Cerebellar cortex (tissue), 1 donor: ENCODE measurements at regions not wholly inside any gene's neighbourhood (a gene's known extent, or its start where the extent isn't known, plus 50 kb on each side); places are given as distances from the start of the nearest gene placed in this dataset.
"Not testable (repeated sequence)": the region's sequence is repeated elsewhere in the genome, so short reads cannot be mapped to it uniquely, and the experiment has no call there.

Experiments
- DNase-seq: peaks from one replicate; pipeline ENCODE4 v3.0.0-alpha.2; 2015; ENCODE audit warnings: low spot score

DNA sequence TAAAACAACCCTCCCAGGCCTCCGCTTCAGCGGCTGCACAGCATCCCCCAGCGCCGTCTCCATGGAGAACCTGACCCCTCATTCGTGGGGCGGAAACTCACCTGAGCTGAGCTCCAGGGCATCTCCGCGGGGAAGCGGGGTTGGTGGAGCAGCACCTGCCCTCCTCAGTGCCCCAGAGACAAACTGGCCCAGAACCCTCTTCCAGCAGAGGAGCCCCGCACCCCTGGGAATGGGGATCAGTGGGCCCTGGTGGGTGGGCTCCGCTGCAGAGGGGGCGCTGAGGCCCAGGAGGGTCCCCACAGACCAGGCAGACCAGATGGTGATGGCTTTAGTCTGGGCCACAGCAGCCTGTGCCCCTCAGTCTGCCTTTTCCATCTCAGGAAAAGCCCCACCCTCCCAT, 261.2 kb downstream of the ADGRD1 start:
- not testable (repeated sequence) for DNase-seq

DNA sequence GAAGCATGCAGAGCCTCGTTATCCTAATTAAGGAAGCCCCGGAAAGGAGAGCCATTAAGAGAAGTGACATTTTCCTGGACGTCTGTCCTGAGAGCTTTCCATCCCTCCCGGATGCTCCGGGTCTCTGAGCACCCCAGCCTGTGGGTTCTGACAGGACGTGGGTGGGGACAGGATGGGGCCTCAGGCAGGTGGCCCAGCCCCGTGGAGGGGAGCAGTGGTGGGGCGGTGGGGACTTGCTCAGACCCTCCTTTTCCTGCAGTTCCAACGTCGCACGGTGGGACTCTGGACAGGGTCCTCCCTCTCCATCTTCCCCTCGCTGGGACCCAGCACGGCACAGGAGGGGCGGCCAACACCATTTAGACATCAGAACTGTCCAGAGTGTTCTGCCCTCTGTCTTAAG, 262.9 kb downstream of the ADGRD1 start:
- not testable (repeated sequence) for DNase-seq

DNA sequence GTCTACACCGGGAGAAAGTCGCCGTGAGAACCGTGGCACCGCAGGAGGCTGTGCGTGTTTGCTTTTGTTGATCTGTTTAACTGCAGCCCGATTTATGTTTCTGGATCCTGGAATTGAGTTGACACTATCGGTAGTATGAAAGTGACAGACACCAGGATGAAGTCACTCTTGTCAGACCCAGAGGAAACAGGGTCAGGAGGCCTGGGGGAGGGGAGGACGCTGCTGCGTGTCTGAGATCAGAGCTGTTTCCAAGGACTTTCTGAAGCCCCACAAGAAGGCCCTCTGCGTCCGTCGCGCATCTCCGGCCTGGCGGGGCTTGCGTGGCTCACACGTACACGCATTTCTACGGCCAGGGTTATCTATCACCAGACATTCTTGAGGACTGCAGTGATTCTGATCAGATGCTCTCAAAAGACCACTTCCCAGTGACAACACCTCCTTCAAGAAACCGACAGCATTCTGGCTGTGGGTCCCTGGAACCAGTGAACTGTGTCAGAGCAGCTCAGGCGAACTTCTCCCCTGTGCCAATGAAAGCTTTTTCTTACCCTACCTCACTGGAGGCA, 263.4 kb downstream of the ADGRD1 start:
- DNase-seq = no peak

DNA sequence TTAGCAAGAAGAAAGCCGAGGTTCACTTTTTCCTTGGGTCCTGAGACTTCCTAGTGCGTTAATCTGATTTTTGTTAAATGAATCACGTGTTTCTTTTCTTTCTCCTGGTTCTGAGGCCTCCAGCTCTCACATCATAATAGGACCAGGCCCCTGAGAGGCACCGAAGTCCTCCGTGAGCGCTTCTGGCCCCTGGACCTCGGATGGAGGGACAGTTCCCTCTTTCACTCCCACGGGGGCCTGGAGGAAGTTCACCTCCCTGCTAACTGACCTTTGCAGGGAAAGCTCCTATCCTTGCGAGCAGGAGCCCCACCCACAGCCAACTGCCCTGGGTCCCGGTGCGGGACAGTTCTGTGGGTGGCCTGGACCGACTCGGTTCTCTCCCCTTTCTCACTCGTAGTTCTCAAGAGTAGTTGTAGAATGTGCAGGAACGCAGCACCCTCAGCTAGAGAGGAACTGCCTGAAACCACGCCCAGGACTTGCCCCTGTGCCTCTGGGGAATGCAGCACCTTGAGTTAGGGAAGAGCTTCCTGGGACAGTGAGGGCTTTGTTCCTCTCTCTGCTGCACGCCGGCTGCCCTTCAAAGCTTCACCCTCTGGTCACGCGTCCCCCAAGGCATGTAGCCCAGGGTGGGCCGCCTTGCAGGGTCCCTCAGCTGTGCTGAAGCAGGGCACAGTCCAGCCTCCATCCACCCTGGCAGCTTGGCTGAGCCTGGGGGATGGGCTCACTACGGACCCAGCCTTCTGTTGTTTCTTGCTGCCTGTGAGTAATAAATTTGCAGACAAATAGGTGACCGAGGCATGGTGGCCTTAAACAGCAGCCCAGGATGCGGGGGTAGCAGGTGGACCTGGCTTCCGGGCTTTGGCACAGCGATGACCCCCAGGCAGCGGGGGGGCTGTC, 264.6 kb downstream of the ADGRD1 start:
- DNase-seq = no peak

DNA sequence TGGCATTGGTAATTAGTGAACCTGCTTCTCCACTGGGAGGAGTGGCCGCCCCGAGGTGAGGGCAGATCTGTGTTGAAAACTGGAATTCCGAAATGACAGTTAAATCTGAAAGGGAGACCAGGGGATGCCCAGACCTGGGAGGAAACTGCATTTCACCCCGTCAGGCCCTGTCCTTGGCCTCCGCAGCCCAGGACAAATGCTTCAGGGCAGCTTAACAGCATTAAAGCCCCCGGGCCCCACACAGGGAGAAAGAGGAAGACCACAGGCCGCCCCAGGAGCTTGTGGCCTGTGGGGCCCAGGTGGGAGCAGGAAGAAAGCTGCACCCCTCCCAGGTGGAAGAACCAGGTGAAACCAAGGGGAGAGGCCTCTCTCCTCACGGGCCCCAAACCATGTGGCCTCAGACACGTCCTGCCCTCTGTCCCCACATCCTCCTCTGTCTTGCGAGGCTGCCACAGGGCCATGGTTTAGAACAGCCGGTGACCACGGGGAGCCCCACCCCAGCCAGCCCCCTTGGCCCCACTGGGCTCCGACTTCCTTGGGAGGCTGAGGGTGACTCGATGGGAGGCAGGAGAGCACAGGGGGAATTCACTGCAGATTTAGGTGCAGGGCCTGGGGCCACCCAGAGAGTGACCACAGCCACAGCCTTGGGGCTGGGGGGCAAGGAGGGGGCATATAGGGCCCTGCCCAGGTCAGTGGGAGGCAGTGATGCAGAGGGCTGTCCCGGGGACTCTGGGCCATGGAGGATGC, 265.4 kb downstream of the ADGRD1 start:
- no peak for DNase-seq

DNA sequence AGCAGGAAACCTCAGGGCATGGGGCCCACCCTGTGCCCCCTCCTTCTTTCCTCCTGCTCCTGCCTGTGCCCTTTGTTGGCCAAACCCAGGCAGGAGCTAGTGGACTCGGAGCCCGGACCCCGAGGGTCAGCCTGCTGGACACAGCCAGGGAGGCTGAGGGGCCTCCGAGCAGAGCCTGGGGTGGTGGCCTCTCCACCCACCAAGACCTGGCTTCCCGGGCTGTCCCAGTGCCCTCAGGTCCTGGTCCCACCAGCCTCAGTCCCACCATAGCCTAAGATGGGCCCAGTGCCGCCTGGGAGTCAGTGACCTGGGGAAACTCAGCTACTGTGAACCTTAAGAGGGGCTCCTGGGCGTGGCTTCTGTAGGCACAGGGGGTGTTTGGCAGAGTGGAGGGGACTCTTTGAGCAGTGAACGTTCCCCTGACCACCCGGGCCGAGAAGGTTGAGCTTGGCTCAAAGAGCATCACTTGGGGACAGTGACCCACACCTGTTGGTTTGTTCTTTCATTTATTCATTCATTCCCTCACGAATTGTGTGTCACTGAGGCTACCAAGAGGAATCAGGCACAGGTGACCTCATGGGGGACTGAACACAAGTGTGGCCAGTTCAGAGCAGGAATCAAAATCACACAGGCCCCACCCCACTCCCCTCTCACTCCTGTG, 266.1 kb downstream of the ADGRD1 start:
- no peak for DNase-seq

DNA sequence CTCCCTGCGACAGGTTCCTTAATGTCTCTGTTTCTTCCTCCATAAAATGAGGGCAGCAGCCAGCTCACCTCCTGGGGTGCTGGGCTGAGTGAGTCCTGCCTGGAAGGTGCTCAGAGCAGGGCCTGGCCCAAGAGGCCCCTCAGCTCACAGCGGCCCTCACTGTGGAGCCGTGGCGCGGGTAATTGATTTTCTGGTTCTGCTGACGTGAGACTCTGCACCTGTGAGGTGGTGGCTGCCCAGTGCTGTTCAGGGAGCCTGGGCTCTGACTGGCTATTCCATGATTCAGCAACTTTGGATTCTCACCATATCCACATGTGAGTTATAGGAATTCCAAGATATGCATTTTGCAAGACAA, 266.6 kb downstream of the ADGRD1 start:
- no peak for DNase-seq

DNA sequence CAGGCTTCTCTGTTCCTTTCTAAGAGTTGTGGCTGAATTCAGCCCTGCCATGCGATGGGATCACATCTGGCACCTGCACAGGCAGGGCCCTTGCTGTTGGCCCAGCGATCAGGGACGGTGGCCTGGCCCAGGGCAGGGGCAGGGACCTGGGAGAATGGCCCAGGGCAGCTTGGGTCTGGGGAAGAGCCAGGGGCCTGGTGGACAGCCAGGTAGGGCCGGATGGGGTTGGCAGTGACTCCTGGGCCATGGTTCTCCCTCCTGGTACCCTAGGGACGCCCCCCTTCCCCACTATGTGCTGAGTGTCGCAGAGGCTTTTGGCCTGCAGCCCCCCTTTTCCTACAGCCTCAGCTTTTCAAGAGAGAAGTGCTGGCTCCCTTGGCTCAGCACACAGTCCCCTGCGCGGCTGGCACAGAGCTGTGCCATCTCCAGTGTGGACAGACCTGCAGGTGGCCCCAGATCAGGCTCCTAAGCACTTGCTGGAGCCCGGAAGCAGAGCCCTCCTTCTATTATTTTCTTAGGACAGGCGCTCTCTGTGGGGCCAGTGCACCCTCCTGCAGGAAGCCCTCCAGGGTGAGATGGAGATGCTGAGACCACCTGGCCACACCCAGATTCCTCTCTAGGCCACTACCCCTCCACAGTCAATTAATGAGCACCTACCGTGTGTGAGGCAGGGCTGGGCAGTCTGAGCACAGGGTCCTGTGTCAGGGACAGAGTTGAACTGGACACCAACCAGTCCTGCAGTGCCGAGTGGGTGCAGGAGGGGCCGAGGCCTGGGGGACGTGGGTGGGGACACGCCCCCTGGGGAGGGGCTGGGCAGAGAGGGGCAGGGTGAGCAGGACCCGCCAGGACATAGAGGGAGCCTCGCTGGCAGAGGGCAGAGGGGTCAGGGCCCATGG, 267.6 kb downstream of the ADGRD1 start:
- DNase-seq = peak; percentile 3

DNA sequence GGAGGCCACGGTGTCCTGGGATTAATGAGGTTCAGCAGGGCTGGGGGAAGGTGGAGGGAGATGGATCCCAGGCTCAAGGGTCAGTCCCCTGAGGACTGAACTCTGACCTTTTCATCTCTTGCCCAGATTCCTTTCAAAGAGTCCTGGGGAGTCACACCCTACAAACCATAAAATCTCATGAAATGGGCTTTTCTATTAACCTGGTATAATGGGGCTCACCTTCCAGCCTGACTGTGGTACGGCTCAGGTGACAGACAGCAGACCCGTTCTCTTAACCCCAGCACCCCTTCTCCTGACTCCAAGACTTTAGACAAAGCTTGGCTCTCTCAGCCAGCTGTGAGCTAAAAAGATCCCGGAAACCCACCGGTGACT, 268.2 kb downstream of the ADGRD1 start:
- no peak for DNase-seq

DNA sequence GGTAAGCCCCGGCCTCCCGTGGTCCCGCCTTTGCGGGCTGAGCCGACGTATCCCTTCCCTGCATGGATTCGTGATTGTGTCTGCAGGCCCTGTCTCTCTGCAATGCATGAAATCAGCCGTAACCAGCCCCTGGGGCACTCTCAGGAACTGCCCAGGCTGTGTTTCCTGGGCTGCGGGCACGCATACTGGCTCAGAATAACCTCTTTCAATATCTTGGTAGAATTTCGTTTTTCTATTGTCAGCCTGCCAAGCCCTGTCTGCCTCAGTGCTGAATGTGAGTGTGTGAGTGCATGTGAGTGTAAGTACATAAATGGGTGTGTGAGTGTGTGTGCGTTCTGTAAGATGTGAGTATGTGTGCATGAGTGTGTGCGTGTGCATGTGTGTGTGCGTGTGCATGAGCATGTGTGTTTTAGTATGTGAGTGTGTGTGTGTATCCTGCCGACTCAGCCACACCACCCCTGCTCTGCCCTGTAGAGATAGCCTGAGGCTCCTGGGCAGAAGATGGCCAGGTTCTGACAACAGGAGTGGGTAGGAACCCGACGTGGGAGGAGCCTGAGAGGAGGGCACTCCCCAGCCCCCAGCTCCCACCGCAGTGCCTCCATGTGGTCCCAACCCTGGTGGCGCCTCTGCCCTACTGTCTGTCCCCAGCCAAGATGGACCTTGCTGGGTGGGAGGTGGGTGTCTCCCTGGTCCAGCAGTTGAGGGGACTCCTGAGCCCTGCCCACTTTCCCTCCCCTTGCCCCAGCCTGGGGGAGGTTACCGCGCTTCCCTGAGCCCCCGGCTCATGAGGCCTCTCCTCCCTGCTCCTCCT, 268.8 kb downstream of the ADGRD1 start:
- no peak for DNase-seq

DNA sequence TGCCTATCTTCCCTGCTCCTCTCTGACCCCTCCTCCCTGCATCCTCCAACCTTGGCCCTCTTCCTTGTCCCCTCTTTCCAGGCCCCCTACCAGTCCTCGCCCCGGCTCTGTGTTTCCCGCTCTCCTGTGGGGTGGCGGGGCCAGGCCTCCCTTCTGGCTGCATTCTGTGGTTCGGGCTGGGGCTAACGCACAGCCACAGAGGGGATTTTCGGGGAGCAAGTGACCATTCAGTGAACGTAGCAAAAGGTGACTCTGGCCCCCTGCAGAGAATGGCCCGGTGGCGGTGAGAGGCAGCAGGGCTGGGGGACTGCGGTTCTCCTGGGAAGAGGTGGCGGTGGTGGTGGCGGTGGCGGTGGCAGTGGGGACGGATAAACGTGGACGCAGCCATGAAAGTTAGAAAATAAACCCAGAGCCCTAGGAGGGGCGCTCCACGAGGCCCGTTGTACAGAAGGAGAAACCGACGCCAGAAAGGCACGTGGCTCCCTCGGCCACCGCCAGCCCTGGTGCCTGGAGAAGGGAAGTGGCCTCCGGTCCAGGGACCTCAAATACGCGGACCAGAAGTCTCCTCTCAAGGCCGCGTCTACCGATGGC, 269.6 kb downstream of the ADGRD1 start:
- no peak for DNase-seq

DNA sequence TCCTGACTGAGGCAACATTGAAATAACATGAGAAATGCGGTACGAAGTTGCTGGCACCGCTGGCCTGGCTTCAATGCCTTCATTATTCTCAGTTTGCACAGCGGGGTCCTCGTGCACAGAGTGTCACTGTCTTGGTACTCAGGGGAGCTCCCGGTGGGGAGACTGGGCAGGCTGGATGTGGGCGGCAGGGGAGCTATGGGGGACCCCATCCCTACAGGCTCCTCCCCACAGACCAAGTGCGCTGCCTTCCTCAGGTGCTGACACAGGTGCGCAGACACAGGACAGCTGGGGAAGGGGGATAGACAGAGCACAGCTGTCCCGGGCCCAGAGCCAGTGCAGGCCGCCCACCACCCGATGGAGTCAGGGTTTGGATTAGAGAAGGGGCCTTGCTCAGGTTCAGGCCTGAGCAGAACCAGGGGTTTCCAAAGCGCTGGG, 270.1 kb downstream of the ADGRD1 start:
- no peak for DNase-seq

DNA sequence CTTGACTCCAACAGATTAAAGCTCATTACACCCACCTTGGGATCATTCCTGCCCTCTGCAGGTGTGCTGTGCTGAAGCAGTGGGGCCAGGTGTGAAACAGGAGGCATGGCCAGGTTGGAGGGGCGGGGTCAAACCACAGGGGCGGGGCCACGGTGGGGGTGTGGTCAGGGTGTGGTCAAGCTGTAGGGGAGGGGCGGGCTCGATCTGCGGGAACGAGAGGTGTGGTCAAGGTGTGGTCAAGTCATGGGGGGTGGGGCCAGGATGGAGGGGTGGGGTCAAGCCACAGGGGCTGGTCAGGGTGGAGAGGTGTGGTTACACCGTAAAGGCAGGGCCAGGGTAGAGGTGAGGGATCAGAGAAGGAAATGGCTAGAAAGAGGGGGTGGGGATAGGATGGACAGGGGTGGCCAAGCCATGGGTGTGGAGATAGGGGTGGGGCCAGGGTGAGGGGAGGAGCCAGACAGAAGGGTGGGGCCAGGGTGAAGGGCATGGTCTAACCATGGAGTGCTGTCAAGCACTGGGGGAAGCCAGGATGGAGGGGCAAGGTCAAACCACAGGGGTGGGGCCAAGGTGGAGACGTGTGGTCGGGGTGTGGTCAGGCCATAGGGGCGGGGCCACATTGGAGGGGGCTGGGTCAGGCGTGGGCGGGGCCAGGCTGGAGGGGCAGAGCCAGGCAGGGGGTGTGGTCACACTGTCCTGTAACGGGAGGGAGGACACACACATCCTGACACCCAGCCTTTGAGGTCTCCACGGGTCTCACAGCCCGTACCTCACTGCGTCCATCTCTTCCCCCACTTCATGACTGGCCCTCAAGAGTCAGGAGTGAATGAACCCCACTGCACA, 270.7 kb downstream of the ADGRD1 start:
- not testable (repeated sequence) for DNase-seq

DNA sequence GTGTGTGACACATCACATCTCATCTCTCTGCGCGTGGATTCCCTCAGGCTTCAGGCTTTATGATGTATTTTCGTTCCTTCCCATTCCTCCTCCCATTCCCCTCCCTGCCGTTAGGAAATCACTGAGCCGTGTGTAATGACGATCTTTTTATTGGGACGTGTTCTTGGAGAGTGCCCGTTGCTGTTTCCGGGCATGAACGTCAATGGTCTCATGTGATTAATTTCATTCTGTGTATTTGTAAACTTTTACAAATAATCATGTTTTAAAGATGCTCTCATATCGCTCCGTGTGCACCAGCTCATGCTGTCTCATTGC, 271.3 kb downstream of the ADGRD1 start:
- DNase-seq = not testable (repeated sequence)

DNA sequence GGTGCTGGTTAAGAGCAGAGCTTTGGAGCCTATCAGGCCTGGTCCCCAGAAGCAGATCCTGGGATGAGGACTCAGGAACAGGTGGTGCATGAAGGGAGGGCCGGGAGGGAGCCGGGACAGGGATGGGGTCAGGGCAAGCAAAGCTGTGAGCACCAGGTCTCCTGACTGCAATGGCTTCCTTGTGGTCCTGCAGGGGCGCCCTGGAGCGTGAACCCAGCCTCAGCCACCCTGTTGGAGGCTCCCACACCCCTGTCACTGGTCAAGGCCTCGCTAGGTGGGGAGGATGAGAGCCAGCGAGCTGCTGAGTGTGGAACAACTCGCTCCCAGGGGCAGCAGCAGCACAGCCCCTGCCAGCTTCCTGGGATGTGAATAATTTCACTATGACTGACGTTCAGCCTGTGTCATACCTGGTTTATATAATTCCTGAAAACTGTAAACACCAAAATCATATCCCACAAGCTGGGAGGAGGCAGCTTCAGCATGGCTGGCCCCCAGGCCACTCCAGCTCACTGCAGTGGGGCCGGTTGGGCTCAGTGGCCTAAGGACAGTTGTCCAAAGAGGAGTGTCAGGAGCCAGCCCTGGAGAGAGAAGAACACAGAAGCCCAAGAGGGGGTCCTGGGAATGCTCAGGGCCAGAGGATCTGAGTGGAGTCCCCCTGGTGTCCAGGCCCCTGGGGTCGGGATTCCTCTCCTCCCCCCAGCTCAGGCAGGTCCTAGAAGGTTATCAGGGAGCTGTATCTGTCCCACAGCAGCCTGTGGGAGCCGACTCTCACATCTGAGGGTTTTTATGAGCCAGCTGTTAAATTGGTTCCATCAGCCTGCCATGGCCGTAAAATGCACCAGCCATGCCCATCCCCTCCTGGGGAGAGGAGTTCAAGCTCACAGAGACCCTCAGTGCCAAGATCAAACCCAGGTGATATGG, 272.9 kb downstream of the ADGRD1 start:
- DNase-seq = no peak

DNA sequence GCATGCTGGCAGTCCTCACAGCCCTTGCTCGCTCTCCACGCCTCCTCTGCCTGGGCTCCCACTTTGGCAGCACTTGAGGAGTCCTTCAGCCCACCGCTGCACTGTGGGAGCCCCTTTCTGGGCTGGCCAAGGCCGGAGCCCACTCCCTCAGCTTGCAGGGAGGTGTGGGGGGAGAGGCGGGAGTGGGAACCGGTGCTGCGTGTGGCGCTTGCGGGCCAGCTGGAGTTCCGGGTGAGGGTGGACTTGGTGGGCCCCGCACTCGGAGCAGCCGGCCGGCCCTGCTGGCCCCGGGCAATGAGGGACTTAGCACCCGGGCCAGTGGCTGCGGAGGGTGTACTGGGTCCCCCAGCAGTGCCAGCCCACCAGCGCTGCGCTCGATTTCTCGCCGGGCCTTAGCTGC, 273.9 kb downstream of the ADGRD1 start:
- not testable (repeated sequence) for DNase-seq

DNA sequence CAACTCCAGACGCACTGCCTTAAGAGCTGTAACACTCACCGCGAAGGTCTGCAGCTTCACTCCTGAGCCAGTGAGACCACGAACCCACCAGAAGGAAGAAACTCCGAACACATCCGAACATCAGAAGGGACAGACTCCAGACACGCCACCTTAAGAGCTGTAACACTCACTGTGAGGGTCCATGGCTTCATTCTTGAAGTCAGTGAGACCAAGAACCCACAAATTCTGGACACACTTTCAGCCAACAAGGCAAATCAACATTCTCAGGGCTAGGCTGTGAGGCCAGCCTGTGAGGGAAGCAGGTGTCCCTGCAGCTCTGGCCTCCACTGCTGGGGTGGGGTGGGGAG, 275.3 kb downstream of the ADGRD1 start:
- not testable (repeated sequence) for DNase-seq
